ENCODE measurements at regions not wholly inside any gene's neighbourhood (a gene's known extent, or its start where the extent isn't known, plus 50 kb on each side); places are given as distances from the start of the nearest gene placed in this dataset.

GRCh38 chr2:138421315-138421970 lies 80.1 kb upstream of the SPOPL start:
- no peak for TF ChIP-seq SPI1 (IDR thresholded peaks at IDR 0.05; ENCODE audit: borderline replicate concordance, low read depth)
- TF ChIP-seq CTCF (IDR thresholded peaks at IDR 0.05; ENCODE audit: insufficient read depth, low read length), result no peak
- TF ChIP-seq POLR2AphosphoS5 (IDR thresholded peaks at IDR 0.05; ENCODE audit: low read depth), result no peak
- no peak for TF ChIP-seq GABPA (IDR thresholded peaks at IDR 0.05; ENCODE audit: low read depth)
- no peak for TF ChIP-seq REST (IDR thresholded peaks at IDR 0.05; ENCODE audit: insufficient replicate concordance, low read depth)
- Histone ChIP-seq H3K4me3 (replicated peaks; ENCODE audit: insufficient read depth, low read length) (no peak overlapping the region), H3K27me3 (ENCODE audit: insufficient read depth, poor library complexity, severe bottlenecking) (no peaks in the 10 kb centered on the region), H3K27ac (replicated peaks) (no peak overlapping the region)
- no peak for DNase-seq (ENCODE audit: low read depth in 1 of 2, low spot score in 1 of 2)

- no peak for TF ChIP-seq CTCF (IDR thresholded peaks at IDR 0.05; ENCODE audit: insufficient read depth, low read length)
- no peak for DNase-seq (ENCODE audit: low read depth in 1 of 2, low spot score in 1 of 2)
- H3K27ac ChIP-seq (replicated peaks), result no peak overlapping the region
- no peaks in the 10 kb centered on the region for H3K27me3 ChIP-seq (ENCODE audit: insufficient read depth, poor library complexity, severe bottlenecking)
- H3K4me3 ChIP-seq (replicated peaks; ENCODE audit: insufficient read depth, low read length), result no peak overlapping the region
Measured at GRCh38 chr2:138421971-138422335, 79.6 kb upstream of the SPOPL start.

GRCh38 chr2:138423198-138423597 lies 78.4 kb upstream of the SPOPL start:
- no peak overlapping the region for H3K27ac ChIP-seq (replicated peaks)
- TF ChIP-seq POLR2AphosphoS5 (IDR thresholded peaks at IDR 0.05; ENCODE audit: low read depth) (no peak), REST (IDR thresholded peaks at IDR 0.05; ENCODE audit: insufficient replicate concordance, low read depth) (no peak), CTCF (IDR thresholded peaks at IDR 0.05; ENCODE audit: insufficient read depth, low read length) (no peak), SPI1 (IDR thresholded peaks at IDR 0.05; ENCODE audit: borderline replicate concordance, low read depth) (no peak), GABPA (IDR thresholded peaks at IDR 0.05; ENCODE audit: low read depth) (no peak)

GRCh38 chr2:138423745-138424144 lies 77.8 kb upstream of the SPOPL start:
- no peak overlapping the region for H3K27ac ChIP-seq (replicated peaks)
- no peaks in the 10 kb centered on the region for H3K27me3 ChIP-seq (ENCODE audit: insufficient read depth, poor library complexity, severe bottlenecking)
- H3K4me3 ChIP-seq (replicated peaks; ENCODE audit: insufficient read depth, low read length), result no peak overlapping the region
- TF ChIP-seq REST (IDR thresholded peaks at IDR 0.05; ENCODE audit: insufficient replicate concordance, low read depth) (no peak), POLR2AphosphoS5 (IDR thresholded peaks at IDR 0.05; ENCODE audit: low read depth) (no peak), CTCF (IDR thresholded peaks at IDR 0.05; ENCODE audit: insufficient read depth, low read length) (no peak), SPI1 (IDR thresholded peaks at IDR 0.05; ENCODE audit: borderline replicate concordance, low read depth) (no peak), GABPA (IDR thresholded peaks at IDR 0.05; ENCODE audit: low read depth) (no peak)
- DNase-seq (ENCODE audit: low read depth in 1 of 2, low spot score in 1 of 2), result no peak

More at GRCh38 chr2:138423198-138423597, 78.4 kb upstream of the SPOPL start:
- Histone ChIP-seq H3K27me3 (ENCODE audit: insufficient read depth, poor library complexity, severe bottlenecking) (no peaks in the 10 kb centered on the region), H3K4me3 (replicated peaks; ENCODE audit: insufficient read depth, low read length) (no peak overlapping the region)
- DNase-seq (ENCODE audit: low read depth in 1 of 2, low spot score in 1 of 2), result no peak

Measured in HL-60 (cell line).